HUES64 (cell line): ENCODE measurements at regions not wholly inside any gene's neighbourhood (a gene's known extent, or its start where the extent isn't known, plus 50 kb on each side); places are given as distances from the start of the nearest gene placed in this dataset.

Experiments used
- H3K27ac ChIP-seq: 2 replicates; pipeline ENCODE4 v1.7.0; 2013; ENCODE audit warnings: low read depth, low read length, inconsistent platforms
- H3K27me3 ChIP-seq: 2 replicates; pipeline ENCODE4 v1.6.1; 2013; ENCODE audit warnings: mild to moderate bottlenecking, low read length; ENCODE audit not compliant: insufficient read depth
- H3K36me3 ChIP-seq: 2 replicates; pipeline ENCODE4 v1.6.1; 2013; ENCODE audit warnings: mild to moderate bottlenecking, low read length; ENCODE audit not compliant: insufficient read depth
- H3K4me1 ChIP-seq: 2 replicates; pipeline ENCODE4 v1.6.1; 2013; ENCODE audit warnings: mild to moderate bottlenecking, low read length, moderate library complexity; ENCODE audit not compliant: insufficient read depth
- H3K4me3 ChIP-seq: 2 replicates; pipeline ENCODE4 v1.5.1; 2013; ENCODE audit warnings: mild to moderate bottlenecking, low read length, moderate library complexity
- H3K9ac ChIP-seq: 2 replicates; pipeline ENCODE4 v1.6.1; 2013; ENCODE audit warnings: mild to moderate bottlenecking, low read depth, low read length
- H3K9me3 ChIP-seq: 2 replicates; pipeline ENCODE4 v1.6.1; 2013; ENCODE audit warnings: low read depth, low read length; ENCODE audit not compliant: insufficient read depth
- WGBS: fragments of 150-250, 120-280 bp; methylation state at CpG from one replicate; pipeline ENCODE4 v1.1.7; 2013; ENCODE audit warnings: missing lambda C conversion rate; 5-methylcytosine and 5-hydroxymethylcytosine counted together

GRCh38 chr1:177441281-177441680 lies 270.5 kb downstream of the BRINP2 start:
- no peak overlapping the region for H3K9ac ChIP-seq
- no peak overlapping the region for H3K27ac ChIP-seq
- no peaks in the 10 kb centered on the region for H3K36me3 ChIP-seq
- H3K4me3 ChIP-seq, result no peak overlapping the region
- H3K9me3 ChIP-seq, result no peaks in the 10 kb centered on the region
- no peaks in the 10 kb centered on the region for H3K27me3 ChIP-seq
- 0 out of 2 replicates have a peak, but pooled peaks cover 3% of the 10 kb centered on the region for H3K4me1 ChIP-seq
- WGBS, result 100% methylated on average over 1 of the region's 1 CpG

- Histone ChIP-seq H3K4me3 (no peak overlapping the region), H3K9me3 (no peaks in the 10 kb centered on the region), H3K9ac (no peak overlapping the region), H3K4me1 (no peaks in the 10 kb centered on the region), H3K27me3 (no peaks in the 10 kb centered on the region), H3K36me3 (no peaks in the 10 kb centered on the region), H3K27ac (no peak overlapping the region)
- WGBS, result 92% methylated on average over 3 of the region's 4 CpGs
Measured at GRCh38 chr1:177440821-177441220, 270.1 kb downstream of the BRINP2 start.

- H3K4me1 ChIP-seq, result no peaks in the 10 kb centered on the region; the same call in 1 of the 2 replicates
- H3K4me3 ChIP-seq, result no peak overlapping the region
- no peaks in the 10 kb centered on the region for H3K36me3 ChIP-seq
- H3K27me3 ChIP-seq, result no peaks in the 10 kb centered on the region
- H3K27ac ChIP-seq, result no peak overlapping the region
- no peaks in the 10 kb centered on the region for H3K9me3 ChIP-seq
- H3K9ac ChIP-seq, result no peak overlapping the region
Measured at GRCh38 chr1:177439301-177439700, 268.5 kb downstream of the BRINP2 start.

- no peaks in the 10 kb centered on the region for H3K36me3 ChIP-seq
- H3K4me3 ChIP-seq, result no peak overlapping the region
- H3K9me3 ChIP-seq, result no peaks in the 10 kb centered on the region
- no peaks in the 10 kb centered on the region; the same call in 1 of the 2 replicates for H3K4me1 ChIP-seq
- H3K27me3 ChIP-seq, result no peaks in the 10 kb centered on the region
- H3K27ac ChIP-seq, result no peak overlapping the region
- H3K9ac ChIP-seq, result no peak overlapping the region
- no CpG with 5 or more reads among the region's 1 CpG for WGBS
Measured at GRCh38 chr1:177435364-177435763, 264.6 kb downstream of the BRINP2 start.

- Histone ChIP-seq H3K9me3 (no peaks in the 10 kb centered on the region), H3K4me1 (no peaks in the 10 kb centered on the region; the same call in 1 of the 2 replicates), H3K36me3 (no peaks in the 10 kb centered on the region), H3K9ac (no peak overlapping the region), H3K27me3 (no peaks in the 10 kb centered on the region), H3K27ac (no peak overlapping the region), H3K4me3 (no peak overlapping the region)
- WGBS, result 95% methylated on average over 1 of the region's 1 CpG
Measured at GRCh38 chr1:177432897-177433296, 262.1 kb downstream of the BRINP2 start.

- WGBS, result 80% methylated on average over 1 of the region's 1 CpG
Measured at GRCh38 chr1:177431123-177431522, 260.4 kb downstream of the BRINP2 start.

GRCh38 chr1:177429234-177429633 lies 258.5 kb downstream of the BRINP2 start:
- Histone ChIP-seq H3K9ac (no peak overlapping the region), H3K4me3 (no peak overlapping the region), H3K4me1 (no peaks in the 10 kb centered on the region), H3K27ac (no peak overlapping the region), H3K36me3 (no peaks in the 10 kb centered on the region), H3K27me3 (no peaks in the 10 kb centered on the region), H3K9me3 (no peaks in the 10 kb centered on the region)
- 85% methylated on average over 2 of the region's 2 CpGs for whole genome bisulfite sequencing

More at GRCh38 chr1:177431123-177431522, 260.4 kb downstream of the BRINP2 start:
- no peaks in the 10 kb centered on the region; the same call in 1 of the 2 replicates for H3K4me1 ChIP-seq
- H3K36me3 ChIP-seq, result no peaks in the 10 kb centered on the region
- H3K9me3 ChIP-seq, result no peaks in the 10 kb centered on the region
- no peaks in the 10 kb centered on the region for H3K27me3 ChIP-seq
- no peak overlapping the region for H3K9ac ChIP-seq
- no peak overlapping the region for H3K27ac ChIP-seq
- H3K4me3 ChIP-seq, result no peak overlapping the region

- WGBS, result 100% methylated on average over 1 of the region's 1 CpG
- Histone ChIP-seq H3K4me1 (no peaks in the 10 kb centered on the region), H3K27me3 (no peaks in the 10 kb centered on the region), H3K4me3 (no peak overlapping the region), H3K27ac (no peak overlapping the region), H3K36me3 (no peaks in the 10 kb centered on the region), H3K9ac (no peak overlapping the region), H3K9me3 (no peaks in the 10 kb centered on the region)
Measured at GRCh38 chr1:177427811-177428210, 257.1 kb downstream of the BRINP2 start.

- no peak overlapping the region for H3K27ac ChIP-seq
- no peak overlapping the region for H3K9ac ChIP-seq
- H3K36me3 ChIP-seq, result no peaks in the 10 kb centered on the region
- H3K9me3 ChIP-seq, result no peaks in the 10 kb centered on the region
- WGBS, result 85% methylated on average over 1 of the region's 1 CpG
- no peaks in the 10 kb centered on the region for H3K4me1 ChIP-seq
- no peaks in the 10 kb centered on the region for H3K27me3 ChIP-seq
- H3K4me3 ChIP-seq, result no peak overlapping the region
Measured at GRCh38 chr1:177426497-177426896, 255.7 kb downstream of the BRINP2 start.

GRCh38 chr1:177425199-177425598 lies 254.4 kb downstream of the BRINP2 start:
- H3K36me3 ChIP-seq, result no peaks in the 10 kb centered on the region
- WGBS, result 99% methylated on average over 8 of the region's 8 CpGs
- H3K27me3 ChIP-seq, result no peaks in the 10 kb centered on the region
- no peak overlapping the region for H3K9ac ChIP-seq
- no peak overlapping the region for H3K4me3 ChIP-seq
- H3K4me1 ChIP-seq, result no peaks in the 10 kb centered on the region
- H3K9me3 ChIP-seq, result no peaks in the 10 kb centered on the region
- no peak overlapping the region for H3K27ac ChIP-seq

GRCh38 chr1:177424744-177425143 lies 254.0 kb downstream of the BRINP2 start:
- no peaks in the 10 kb centered on the region for H3K9me3 ChIP-seq
- H3K27me3 ChIP-seq, result no peaks in the 10 kb centered on the region
- H3K27ac ChIP-seq, result no peak overlapping the region
- H3K36me3 ChIP-seq, result no peaks in the 10 kb centered on the region
- no peaks in the 10 kb centered on the region for H3K4me1 ChIP-seq
- H3K9ac ChIP-seq, result no peak overlapping the region
- no peak overlapping the region for H3K4me3 ChIP-seq

- Histone ChIP-seq H3K4me1 (no peaks in the 10 kb centered on the region), H3K27ac (no peak overlapping the region), H3K27me3 (no peaks in the 10 kb centered on the region), H3K4me3 (no peak overlapping the region), H3K9me3 (no peaks in the 10 kb centered on the region), H3K36me3 (no peaks in the 10 kb centered on the region), H3K9ac (no peak overlapping the region)
- 69% methylated on average over 2 of the region's 2 CpGs for WGBS
Measured at GRCh38 chr1:177423090-177423489, 252.3 kb downstream of the BRINP2 start.
